Thymus (tissue), 11 donors: ENCODE measurements at regions not wholly inside any gene's neighbourhood (a gene's known extent, or its start where the extent isn't known, plus 50 kb on each side); places are given as distances from the start of the nearest gene placed in this dataset.

Experiments used
- DNase-seq, 9 donors: peaks; one replicate each; pipeline ENCODE4 v3.0.0-alpha.2; 2013; ENCODE audit warnings: low spot score in 9 of 9, low read depth in 6 of 9, missing footprints in 1 of 9
- H3K27ac ChIP-seq, 2 donors: one replicate each; pipeline ENCODE4 v1.5.1; 2013; ENCODE audit warnings: control low read depth in 1 of 2, low read depth in 1 of 2, low read length in 1 of 2, mild to moderate bottlenecking in 1 of 2, moderate library complexity in 1 of 2
- H3K27me3 ChIP-seq, 2 donors: one replicate each; pipeline ENCODE4 v1.5.1; 2013; ENCODE audit warnings: low read length in 1 of 2; ENCODE audit not compliant: control insufficient read depth in 2 of 2, insufficient read depth in 1 of 2
- H3K36me3 ChIP-seq, 2 donors: one replicate each; pipeline ENCODE4 v1.5.1; 2013; ENCODE audit warnings: low read length in 1 of 2, mild to moderate bottlenecking in 1 of 2, moderate library complexity in 1 of 2; ENCODE audit not compliant: control insufficient read depth in 2 of 2, insufficient read depth in 2 of 2
- H3K4me1 ChIP-seq, 2 donors: one replicate each; pipeline ENCODE4 v1.5.1; 2013; ENCODE audit warnings: low read length in 2 of 2; ENCODE audit not compliant: control insufficient read depth in 2 of 2, insufficient read depth in 2 of 2
- H3K4me3 ChIP-seq, 2 donors: one replicate each; pipeline ENCODE4 v1.5.1; 2013; ENCODE audit warnings: low read length in 2 of 2, control low read depth in 1 of 2, mild to moderate bottlenecking in 1 of 2
- H3K9me3 ChIP-seq, 2 donors: one replicate each; pipeline ENCODE4 v1.5.1; 2013; ENCODE audit warnings: low read length in 1 of 2, mild to moderate bottlenecking in 1 of 2; ENCODE audit not compliant: control insufficient read depth in 2 of 2, insufficient read depth in 1 of 2
- WGBS: extraction: QIAGEN DNeasy Blood & Tissue Kit; methylation state at CpG from one replicate; pipeline ENCODE4 v1.1.7; 2013; 5-methylcytosine and 5-hydroxymethylcytosine counted together
- donor health status: healthy.

DNA sequence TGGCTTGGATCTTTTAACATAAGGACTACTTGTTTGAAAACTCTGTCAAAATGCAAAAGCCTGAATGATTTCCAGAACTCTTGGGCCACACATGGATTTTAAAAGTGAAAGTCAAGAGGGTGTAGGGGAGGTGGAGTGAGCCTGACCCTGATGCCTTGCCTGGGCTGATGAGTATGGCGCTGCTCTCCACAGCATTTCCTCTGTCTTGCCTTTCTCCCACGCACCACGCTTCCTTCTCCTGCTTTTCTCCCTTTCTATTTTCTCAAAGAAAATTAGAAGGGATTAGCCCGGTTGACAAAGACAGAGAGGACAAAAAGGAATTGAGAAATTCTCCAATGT, 207.0 kb upstream of the CCDC68 start:
- no peak for DNase-seq
- Histone ChIP-seq H3K27me3 (no peaks in the 10 kb centered on the region), H3K4me1 (no peaks in the 10 kb centered on the region), H3K9me3 (no peaks in the 10 kb centered on the region), H3K4me3 (no peak overlapping the region), H3K36me3 (no peaks in the 10 kb centered on the region), H3K27ac (no peak overlapping the region)
- WGBS = 95% methylated on average over 4 of the region's 4 CpGs

GRCh38 chr18:55163550-55163949, 204.3 kb upstream of the CCDC68 start:
- H3K27me3 ChIP-seq = no peaks in the 10 kb centered on the region
- no peaks in the 10 kb centered on the region for H3K4me1 ChIP-seq
- no peaks in the 10 kb centered on the region for H3K9me3 ChIP-seq
- no peak overlapping the region for H3K4me3 ChIP-seq
- DNase-seq = no peak
- 93% methylated on average over 7 of the region's 7 CpGs for WGBS
- H3K27ac ChIP-seq = no peak overlapping the region
- no peaks in the 10 kb centered on the region for H3K36me3 ChIP-seq

DNA sequence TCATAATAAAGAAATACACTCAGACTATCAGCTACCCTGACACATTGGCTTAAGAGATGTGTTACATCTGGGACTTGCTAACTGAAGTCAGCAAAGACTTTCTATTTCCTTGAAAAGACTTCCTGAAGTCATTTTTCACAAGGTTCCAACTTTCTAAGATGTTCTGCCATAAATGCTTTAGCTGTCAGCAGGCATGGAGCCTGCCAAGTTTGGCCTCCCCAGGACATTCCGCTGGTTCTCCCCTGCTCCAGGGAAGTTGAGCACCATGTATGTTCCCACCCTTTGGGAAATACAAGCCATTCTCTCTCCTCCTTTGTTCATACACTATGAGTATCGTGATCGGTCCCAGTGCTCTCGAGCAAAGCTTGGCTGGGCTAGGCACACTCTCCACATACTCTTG, 202.7 kb upstream of the CCDC68 start:
- Histone ChIP-seq H3K27ac (no peak overlapping the region), H3K4me3 (no peak overlapping the region), H3K27me3 (no peaks in the 10 kb centered on the region), H3K36me3 (no peaks in the 10 kb centered on the region), H3K9me3 (no peaks in the 10 kb centered on the region), H3K4me1 (no peaks in the 10 kb centered on the region)
- 96% methylated on average over 4 of the region's 4 CpGs for WGBS
- DNase-seq = no peak

- no peaks in the 10 kb centered on the region for H3K9me3 ChIP-seq
- H3K4me3 ChIP-seq = no peak overlapping the region
- H3K36me3 ChIP-seq = no peaks in the 10 kb centered on the region
- no peak overlapping the region for H3K27ac ChIP-seq
- 97% methylated on average over 4 of the region's 4 CpGs for WGBS
- H3K4me1 ChIP-seq = no peaks in the 10 kb centered on the region
- DNase-seq = no peak
- H3K27me3 ChIP-seq = no peaks in the 10 kb centered on the region
These were observed 199.8 kb upstream of the CCDC68 start for GRCh38 chr18:55159027-55159426.

DNA sequence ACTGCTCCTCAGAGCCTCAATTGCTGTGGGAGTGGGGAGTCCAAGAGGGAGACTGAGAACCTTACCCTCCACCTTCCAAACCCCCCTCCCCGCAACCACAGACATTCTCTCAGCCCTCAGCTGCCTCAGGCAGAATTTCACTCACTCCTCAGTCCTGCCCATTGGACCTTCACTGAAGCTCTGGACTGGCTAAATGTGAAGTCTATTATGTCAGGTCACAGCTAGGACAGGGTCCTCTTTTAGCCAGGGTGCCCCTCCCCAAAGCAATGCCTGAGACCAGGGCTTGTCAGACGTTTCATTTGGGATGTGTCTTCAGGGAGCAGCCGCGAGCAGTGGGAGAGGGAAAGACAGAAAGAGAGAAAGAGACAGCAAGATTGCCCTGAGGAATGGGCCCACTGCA, 199.3 kb upstream of the CCDC68 start:
- Histone ChIP-seq H3K27me3 (no peaks in the 10 kb centered on the region), H3K4me3 (no peak overlapping the region), H3K36me3 (no peaks in the 10 kb centered on the region), H3K4me1 (no peaks in the 10 kb centered on the region), H3K9me3 (no peaks in the 10 kb centered on the region), H3K27ac (no peak overlapping the region)
- DNase-seq = no peak
- WGBS = 88% methylated on average over 4 of the region's 4 CpGs

GRCh38 chr18:55153346-55153745, 194.1 kb upstream of the CCDC68 start:
- no peak for DNase-seq
- no peaks in the 10 kb centered on the region for H3K4me1 ChIP-seq
- no peak overlapping the region for H3K4me3 ChIP-seq
- no peaks in the 10 kb centered on the region for H3K36me3 ChIP-seq
- no peaks in the 10 kb centered on the region for H3K27me3 ChIP-seq
- H3K27ac ChIP-seq = no peak overlapping the region
- no peaks in the 10 kb centered on the region for H3K9me3 ChIP-seq
- 93% methylated on average over 2 of the region's 2 CpGs for WGBS

GRCh38 chr18:55152801-55153200, 193.5 kb upstream of the CCDC68 start:
- H3K27ac ChIP-seq = no peak overlapping the region
- no peaks in the 10 kb centered on the region for H3K9me3 ChIP-seq
- H3K4me1 ChIP-seq = no peaks in the 10 kb centered on the region
- H3K4me3 ChIP-seq = no peak overlapping the region
- H3K36me3 ChIP-seq = no peaks in the 10 kb centered on the region
- WGBS = 93% methylated on average over 1 of the region's 1 CpG
- no peak for DNase-seq
- H3K27me3 ChIP-seq = no peaks in the 10 kb centered on the region

DNA sequence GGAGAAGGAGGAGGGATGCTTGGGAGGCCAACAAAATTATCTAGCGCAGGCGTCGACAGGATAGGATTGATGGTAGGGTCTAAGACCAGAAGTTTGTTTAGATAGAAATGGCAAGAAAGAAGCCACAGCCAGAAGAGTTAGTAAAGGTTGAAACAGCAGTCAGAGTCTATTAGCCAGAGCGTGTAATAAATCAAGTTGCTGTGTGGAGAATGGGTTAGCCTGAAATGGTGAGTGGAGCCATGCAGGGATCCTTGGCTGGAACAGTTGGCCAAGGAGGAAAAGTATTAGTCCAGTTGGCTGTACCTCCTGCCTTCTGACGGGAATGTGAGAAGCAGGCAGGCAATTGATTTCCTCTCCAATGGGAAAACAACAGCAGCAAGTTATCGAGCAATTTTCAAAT, 190.7 kb upstream of the CCDC68 start:
- DNase-seq = no peak
- WGBS = 87% methylated on average over 6 of the region's 6 CpGs

DNA sequence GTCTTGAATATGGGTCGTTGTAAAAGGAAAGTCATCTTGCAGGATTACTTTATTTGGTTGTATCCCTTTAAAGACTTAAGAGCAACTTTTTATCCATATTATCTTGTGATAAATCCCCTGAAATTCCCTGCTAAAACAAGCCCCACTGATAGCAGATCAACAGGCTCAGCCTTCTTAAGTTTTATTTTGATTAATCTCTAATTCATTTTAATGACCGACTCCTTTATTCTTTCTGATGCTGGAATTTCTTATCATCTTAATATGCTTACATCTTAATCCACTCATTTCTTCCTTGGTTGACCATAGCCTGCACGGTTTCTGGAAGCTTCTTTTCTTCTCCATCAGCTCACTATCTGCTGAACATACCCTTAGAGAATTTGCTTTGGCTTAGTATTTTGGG, 188.5 kb upstream of the CCDC68 start:
- no peak overlapping the region for H3K4me3 ChIP-seq
- H3K9me3 ChIP-seq = no peaks in the 10 kb centered on the region
- no peak overlapping the region for H3K27ac ChIP-seq
- no peak for DNase-seq
- no peaks in the 10 kb centered on the region for H3K36me3 ChIP-seq
- H3K4me1 ChIP-seq = no peaks in the 10 kb centered on the region
- WGBS = 88% methylated on average over 3 of the region's 3 CpGs
- H3K27me3 ChIP-seq = no peaks in the 10 kb centered on the region

More for the DNA sequence above, 190.7 kb upstream of the CCDC68 start:
- H3K9me3 ChIP-seq = no peaks in the 10 kb centered on the region
- H3K27me3 ChIP-seq = no peaks in the 10 kb centered on the region
- no peak overlapping the region for H3K4me3 ChIP-seq
- H3K27ac ChIP-seq = no peak overlapping the region
- no peaks in the 10 kb centered on the region for H3K4me1 ChIP-seq
- no peaks in the 10 kb centered on the region for H3K36me3 ChIP-seq
